ENCODE measurements at regions not wholly inside any gene's neighbourhood (a gene's known extent, or its start where the extent isn't known, plus 50 kb on each side); places are given as distances from the start of the nearest gene placed in this dataset.

GRCh38 chr10:108801220-108801619 is 1122.1 kb downstream of the XPNPEP1 start:
- Mint-ChIP-seq H3K27ac (no peak overlapping the region), H3K9me3 (no peaks in the 10 kb centered on the region), H3K27me3 (no peaks in the 10 kb centered on the region), H3K4me1 (no peaks in the 10 kb centered on the region), H3K4me3 (no peak overlapping the region), H3K36me3 (ENCODE audit: low read depth) (no peaks in the 10 kb centered on the region)
- CTCF ChIA-PET = no interaction called here
- POLR2A ChIA-PET = no interaction called here
- DNase-seq = no peak

- DNase-seq = no peak
- Mint-ChIP-seq H3K27ac (no peak overlapping the region), H3K36me3 (ENCODE audit: low read depth) (no peaks in the 10 kb centered on the region), H3K4me1 (no peaks in the 10 kb centered on the region), H3K27me3 (no peaks in the 10 kb centered on the region), H3K9me3 (no peaks in the 10 kb centered on the region), H3K4me3 (no peak overlapping the region)
- POLR2A ChIA-PET = no interaction called here
- CTCF ChIA-PET = no interaction called here
These were observed 1125.7 kb downstream of the XPNPEP1 start for GRCh38 chr10:108797573-108797972.

- ChIA-PET CTCF (no interaction called here), POLR2A (no interaction called here)
- no peak overlapping the region for H3K4me3 Mint-ChIP-seq
These were observed 1131.4 kb downstream of the XPNPEP1 start for GRCh38 chr10:108791794-108792474.

GRCh38 chr10:108791030-108791429 is 1132.3 kb downstream of the XPNPEP1 start:
- ChIA-PET POLR2A (no interaction called here), CTCF (no interaction called here)
- H3K9me3 Mint-ChIP-seq = peaks cover 2% of the 10 kb centered on the region
- H3K27me3 Mint-ChIP-seq = no peaks in the 10 kb centered on the region
- H3K4me3 Mint-ChIP-seq = no peak overlapping the region
- no peak for DNase-seq
- H3K27ac Mint-ChIP-seq = no peak overlapping the region
- H3K4me1 Mint-ChIP-seq = no peaks in the 10 kb centered on the region
- H3K36me3 Mint-ChIP-seq (ENCODE audit: low read depth) = no peaks in the 10 kb centered on the region

More at GRCh38 chr10:108791794-108792474, 1131.4 kb downstream of the XPNPEP1 start:
- H3K27me3 Mint-ChIP-seq = no peaks in the 10 kb centered on the region
- no peak overlapping the region for H3K27ac Mint-ChIP-seq
- DNase-seq = no peak
- peaks cover 2% of the 10 kb centered on the region for H3K9me3 Mint-ChIP-seq
- no peaks in the 10 kb centered on the region for H3K36me3 Mint-ChIP-seq (ENCODE audit: low read depth)
- no peaks in the 10 kb centered on the region for H3K4me1 Mint-ChIP-seq

GRCh38 chr10:108789919-108790318 is 1133.4 kb downstream of the XPNPEP1 start:
- H3K4me3 Mint-ChIP-seq = no peak overlapping the region
- ChIA-PET CTCF (no interaction called here), POLR2A (no interaction called here)
- H3K9me3 Mint-ChIP-seq = peaks cover 5% of the 10 kb centered on the region
- no peaks in the 10 kb centered on the region for H3K36me3 Mint-ChIP-seq (ENCODE audit: low read depth)
- H3K27me3 Mint-ChIP-seq = no peaks in the 10 kb centered on the region
- no peaks in the 10 kb centered on the region for H3K4me1 Mint-ChIP-seq
- DNase-seq = no peak
- no peak overlapping the region for H3K27ac Mint-ChIP-seq

GRCh38 chr10:108789336-108789735 is 1134.0 kb downstream of the XPNPEP1 start:
- Mint-ChIP-seq H3K4me3 (no peak overlapping the region), H3K27ac (no peak overlapping the region), H3K27me3 (no peaks in the 10 kb centered on the region), H3K36me3 (ENCODE audit: low read depth) (no peaks in the 10 kb centered on the region), H3K4me1 (no peaks in the 10 kb centered on the region), H3K9me3 (peaks cover 7% of the 10 kb centered on the region)
- CTCF ChIA-PET = no interaction called here
- POLR2A ChIA-PET = no interaction called here
- no peak for DNase-seq

- Mint-ChIP-seq H3K4me3 (no peak overlapping the region), H3K27ac (no peak overlapping the region), H3K4me1 (no peaks in the 10 kb centered on the region), H3K36me3 (ENCODE audit: low read depth) (no peaks in the 10 kb centered on the region), H3K27me3 (no peaks in the 10 kb centered on the region), H3K9me3 (peaks cover 7% of the 10 kb centered on the region)
- ChIA-PET POLR2A (no interaction called here), CTCF (no interaction called here)
- DNase-seq = no peak
These were observed 1134.4 kb downstream of the XPNPEP1 start for GRCh38 chr10:108788891-108789290.

- Mint-ChIP-seq H3K27me3 (no peaks in the 10 kb centered on the region), H3K4me3 (no peak overlapping the region), H3K36me3 (ENCODE audit: low read depth) (no peaks in the 10 kb centered on the region), H3K9me3 (peaks cover 9% of the 10 kb centered on the region), H3K27ac (no peak overlapping the region), H3K4me1 (no peaks in the 10 kb centered on the region)
- ChIA-PET CTCF (no interaction called here), POLR2A (no interaction called here)
- DNase-seq = no peak
These were observed 1135.4 kb downstream of the XPNPEP1 start for GRCh38 chr10:108787932-108788331.

GRCh38 chr10:108785011-108785410 is 1138.3 kb downstream of the XPNPEP1 start:
- Mint-ChIP-seq H3K4me1 (no peaks in the 10 kb centered on the region), H3K27ac (no peak overlapping the region), H3K27me3 (no peaks in the 10 kb centered on the region), H3K36me3 (ENCODE audit: low read depth) (no peaks in the 10 kb centered on the region), H3K4me3 (no peak overlapping the region), H3K9me3 (peaks cover 9% of the 10 kb centered on the region)
- CTCF ChIA-PET = no interaction called here
- POLR2A ChIA-PET = no interaction called here
- no peak for DNase-seq

- Mint-ChIP-seq H3K4me1 (no peaks in the 10 kb centered on the region), H3K36me3 (ENCODE audit: low read depth) (no peaks in the 10 kb centered on the region), H3K27ac (no peak overlapping the region), H3K9me3 (peaks cover 9% of the 10 kb centered on the region), H3K4me3 (no peak overlapping the region), H3K27me3 (no peaks in the 10 kb centered on the region)
- ChIA-PET CTCF (no interaction called here), POLR2A (no interaction called here)
- no peak for DNase-seq
These were observed 1138.8 kb downstream of the XPNPEP1 start for GRCh38 chr10:108784534-108784933.

- Mint-ChIP-seq H3K27me3 (no peaks in the 10 kb centered on the region), H3K36me3 (ENCODE audit: low read depth) (no peaks in the 10 kb centered on the region), H3K4me3 (no peak overlapping the region), H3K4me1 (no peaks in the 10 kb centered on the region), H3K9me3 (peaks cover 8% of the 10 kb centered on the region), H3K27ac (no peak overlapping the region)
- POLR2A ChIA-PET = no interaction called here
- peak; percentile 22 for DNase-seq
- CTCF ChIA-PET = no interaction called here
These were observed 1139.4 kb downstream of the XPNPEP1 start for GRCh38 chr10:108783897-108784296.

GRCh38 chr10:108782411-108782810 is 1140.9 kb downstream of the XPNPEP1 start:
- ChIA-PET POLR2A (no interaction called here), CTCF (no interaction called here)
- Mint-ChIP-seq H3K9me3 (peaks cover 7% of the 10 kb centered on the region), H3K27me3 (no peaks in the 10 kb centered on the region), H3K4me1 (no peaks in the 10 kb centered on the region), H3K4me3 (no peak overlapping the region), H3K36me3 (ENCODE audit: low read depth) (no peaks in the 10 kb centered on the region), H3K27ac (no peak overlapping the region)
- no peak for DNase-seq

GRCh38 chr10:108779501-108779900 is 1143.8 kb downstream of the XPNPEP1 start:
- ChIA-PET CTCF (no interaction called here), POLR2A (no interaction called here)
- no peak overlapping the region for H3K4me3 Mint-ChIP-seq
- peaks cover 3% of the 10 kb centered on the region for H3K9me3 Mint-ChIP-seq
- DNase-seq = no peak
- H3K27me3 Mint-ChIP-seq = no peaks in the 10 kb centered on the region
- H3K36me3 Mint-ChIP-seq (ENCODE audit: low read depth) = no peaks in the 10 kb centered on the region
- no peak overlapping the region for H3K27ac Mint-ChIP-seq
- H3K4me1 Mint-ChIP-seq = no peaks in the 10 kb centered on the region

- H3K36me3 Mint-ChIP-seq (ENCODE audit: low read depth) = no peaks in the 10 kb centered on the region
- CTCF ChIA-PET = no interaction called here
These were observed 1147.3 kb downstream of the XPNPEP1 start for GRCh38 chr10:108775911-108776475.

More at GRCh38 chr10:108775911-108776475, 1147.3 kb downstream of the XPNPEP1 start:
- DNase-seq = no peak
- Mint-ChIP-seq H3K9me3 (no peaks in the 10 kb centered on the region), H3K27ac (no peak overlapping the region), H3K4me3 (no peak overlapping the region), H3K27me3 (no peaks in the 10 kb centered on the region), H3K4me1 (no peaks in the 10 kb centered on the region)
- POLR2A ChIA-PET = no interaction called here

Measured in activated CD4-positive, alpha-beta T cell treated with anti-CD3 and anti-CD28 coated beads, Interleukin-2, amount 10 ng/mL, durations not matched to agents 7 days and 5 days (primary cell).